GM13976 (cell line): ENCODE measurements at regions not wholly inside any gene's neighbourhood (a gene's known extent, or its start where the extent isn't known, plus 50 kb on each side); places are given as distances from the start of the nearest gene placed in this dataset.

Experiments
- DNase-seq: peaks from one replicate; pipeline ENCODE4 v3.0.0; 2012; ENCODE audit warnings: low spot score
- CTCF ChIP-seq: IDR thresholded peaks from 2 replicates; pipeline ENCODE4 v1.5.1; 2012; ENCODE audit warnings: borderline replicate concordance, mild to moderate bottlenecking; ENCODE audit not compliant: insufficient read depth; ENCODE audit errors: extremely low read depth, missing control alignments, control extremely low read depth
- in situ Hi-C: fragments of 300-500 bp; cut with MboI; formaldehyde crosslinking; loops from one replicate; pipeline ENCODE4 v1.12.0; 2022; ENCODE audit warnings: low sequenced_read_pairs, mixed read lengths, inconsistent platforms; ENCODE audit not compliant: unreplicated experiment

- in situ Hi-C loops, result loop anchor here (10.0 kb wide), 1 partner anchor 282 kb away; no protein-coding TSS in a partner anchor
- TF ChIP-seq CTCF, result no peak
- no peak for DNase-seq
Observed at GRCh38 chr2:42953216-42953615, 160.8 kb upstream of the HAAO start.

GRCh38 chr2:42951263-42951938, 159.0 kb upstream of the HAAO start:
- no peak for DNase-seq
- TF ChIP-seq CTCF, result no peak
- in situ Hi-C loops, result loop anchor here (10.0 kb wide), 1 partner anchor 283 kb away; no protein-coding TSS in a partner anchor

- TF ChIP-seq CTCF, result no peak
- in situ Hi-C loops, result loop anchor here (10.0 kb wide), 1 partner anchor 536 kb away; no protein-coding TSS in a partner anchor
- no peak for DNase-seq
Observed at GRCh38 chr2:42949125-42949524, 156.7 kb upstream of the HAAO start.

GRCh38 chr2:42947809-42948600, 155.6 kb upstream of the HAAO start:
- in situ Hi-C loops, result loop anchor here (10.0 kb wide), 1 partner anchor 537 kb away; no protein-coding TSS in a partner anchor

GRCh38 chr2:42944779-42945415, 152.5 kb upstream of the HAAO start:
- in situ Hi-C loops, result loop anchor here (10.0 kb wide), 1 partner anchor 540 kb away; no protein-coding TSS in a partner anchor
- no peak for DNase-seq
- no peak for TF ChIP-seq CTCF

More at GRCh38 chr2:42947809-42948600, 155.6 kb upstream of the HAAO start:
- TF ChIP-seq CTCF, result no peak
- DNase-seq, result no peak

- DNase-seq, result no peak
- in situ Hi-C loops, result loop anchor here (10.0 kb wide), 1 partner anchor 542 kb away; no protein-coding TSS in a partner anchor
- no peak for TF ChIP-seq CTCF
Observed at GRCh38 chr2:42942990-42943493, 150.7 kb upstream of the HAAO start.
